HG03097 (cell line): ENCODE measurements at regions not wholly inside any gene's neighbourhood (a gene's known extent, or its start where the extent isn't known, plus 50 kb on each side); places are given as distances from the start of the nearest gene placed in this dataset.
"Not testable (repeated sequence)": the region's sequence is repeated elsewhere in the genome, so short reads cannot be mapped to it uniquely, and the experiment has no call there.

Experiments used
- ATAC-seq: cut with Tn5 transposase; IDR thresholded peaks from one replicate; pipeline ENCODE4 v1.9.1; 2021; ENCODE audit not compliant: unreplicated experiment, low FRiP score

GRCh38 chr5:120298981-120299380 lies 165.1 kb upstream of the PRR16 start:
- ATAC-seq = no peak

GRCh38 chr5:120304663-120305062 lies 159.4 kb upstream of the PRR16 start:
- ATAC-seq = no peak

DNA sequence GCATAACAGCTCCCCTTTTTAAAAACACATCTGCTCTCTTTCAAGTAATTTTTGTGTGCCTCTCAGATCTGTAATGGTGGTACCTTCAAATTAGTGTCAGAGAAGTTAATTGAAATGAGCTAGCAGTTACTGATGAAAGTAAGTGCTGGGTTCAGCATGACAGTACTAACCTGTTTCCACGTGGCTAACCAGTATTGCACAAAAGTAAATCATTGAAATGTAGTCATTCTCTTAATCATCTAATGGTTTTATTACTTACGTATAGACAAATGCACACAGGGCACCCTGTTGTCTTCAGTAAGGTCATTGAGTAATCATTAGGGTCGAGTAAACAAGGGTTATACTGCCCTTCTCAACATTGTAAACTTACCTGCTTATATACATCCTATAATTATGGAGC lies 157.8 kb upstream of the PRR16 start:
- no peak for ATAC-seq

DNA sequence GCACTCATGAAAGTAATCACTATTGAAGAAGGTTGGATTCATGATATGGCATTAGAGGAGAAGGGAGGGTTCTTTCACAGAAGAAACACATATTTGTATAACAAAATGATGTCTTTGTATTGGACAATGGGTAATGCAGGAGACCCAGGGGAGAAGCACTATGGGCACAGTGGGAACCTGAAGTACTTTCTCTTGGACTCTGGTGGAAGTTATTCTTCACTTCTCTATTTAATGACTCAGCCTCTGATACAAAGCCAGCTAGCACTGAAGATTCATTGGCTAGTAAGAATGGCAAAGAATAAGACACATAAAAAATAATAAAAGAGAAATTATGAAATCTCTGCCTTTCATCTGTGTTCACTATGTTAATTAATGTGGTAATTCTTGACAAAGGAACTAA lies 149.9 kb upstream of the PRR16 start:
- no peak for ATAC-seq

GRCh38 chr5:120320626-120321025 lies 143.5 kb upstream of the PRR16 start:
- no peak for ATAC-seq

- ATAC-seq = no peak
These were observed 137.4 kb upstream of the PRR16 start for GRCh38 chr5:120326651-120327050.

GRCh38 chr5:120327180-120327579 lies 136.9 kb upstream of the PRR16 start:
- no peak for ATAC-seq

DNA sequence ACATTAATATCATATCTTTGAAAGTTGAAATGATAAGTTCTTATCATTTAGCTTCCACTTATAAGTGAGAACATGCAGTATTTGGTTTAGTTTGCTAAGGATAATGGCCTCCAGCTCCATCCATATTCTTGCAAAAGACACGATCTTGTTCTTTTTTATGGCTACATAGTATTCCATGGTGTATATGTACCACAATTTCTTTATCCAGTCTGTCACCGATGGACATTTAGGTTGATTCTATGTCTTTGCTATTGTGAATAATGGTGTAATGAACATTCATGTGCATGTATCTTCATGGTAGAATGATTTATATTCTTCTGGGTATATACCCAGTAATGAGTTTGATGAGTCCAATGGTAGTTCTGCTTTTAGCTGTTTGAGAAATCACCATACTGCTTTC lies 135.0 kb upstream of the PRR16 start:
- ATAC-seq = no peak

GRCh38 chr5:120330558-120330957 lies 133.5 kb upstream of the PRR16 start:
- ATAC-seq = no peak

GRCh38 chr5:120344181-120344580 lies 119.9 kb upstream of the PRR16 start:
- ATAC-seq = no peak

- no peak for ATAC-seq
These were observed 118.2 kb upstream of the PRR16 start for GRCh38 chr5:120345947-120346346.

- not testable (repeated sequence) for ATAC-seq
These were observed 113.0 kb upstream of the PRR16 start for GRCh38 chr5:120351071-120351470.

GRCh38 chr5:120354126-120354525 lies 110.0 kb upstream of the PRR16 start:
- ATAC-seq = no peak

DNA sequence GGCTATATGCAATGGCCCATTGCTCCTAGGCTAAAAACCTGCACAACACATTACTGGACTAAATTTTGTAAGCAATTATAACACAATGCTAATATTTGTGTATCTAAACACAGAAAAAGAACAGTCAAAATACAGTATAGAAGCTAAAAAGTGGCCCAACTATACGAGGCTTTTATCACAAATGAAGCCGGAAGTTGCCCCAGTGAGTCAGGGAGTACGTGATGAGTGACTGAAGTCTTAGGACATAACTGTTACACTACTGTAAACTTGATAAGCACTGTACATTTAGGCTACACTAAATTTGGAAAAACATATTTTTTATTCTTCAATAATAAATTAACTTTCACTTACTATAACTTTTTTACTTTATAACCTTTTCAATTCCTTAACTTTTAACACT lies 105.2 kb upstream of the PRR16 start:
- ATAC-seq = no peak

DNA sequence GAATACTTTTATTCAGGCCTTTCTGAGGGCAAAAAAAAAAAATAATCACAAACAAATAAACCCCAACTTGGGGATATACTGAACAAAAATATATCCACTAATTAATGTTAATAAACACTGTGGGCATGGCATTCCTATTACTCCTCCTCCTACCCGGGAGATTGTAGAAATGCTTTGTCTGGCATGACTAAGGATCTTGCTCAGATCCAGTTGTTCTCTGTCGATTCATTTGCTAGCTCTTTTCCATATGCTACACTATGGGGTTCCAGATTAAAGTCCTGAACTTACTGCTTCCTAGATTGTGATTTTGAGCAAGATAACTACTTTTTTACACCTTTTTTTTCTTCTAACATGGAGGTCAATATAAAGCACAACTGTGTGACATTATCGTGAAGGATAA lies 102.2 kb upstream of the PRR16 start:
- no peak for ATAC-seq

DNA sequence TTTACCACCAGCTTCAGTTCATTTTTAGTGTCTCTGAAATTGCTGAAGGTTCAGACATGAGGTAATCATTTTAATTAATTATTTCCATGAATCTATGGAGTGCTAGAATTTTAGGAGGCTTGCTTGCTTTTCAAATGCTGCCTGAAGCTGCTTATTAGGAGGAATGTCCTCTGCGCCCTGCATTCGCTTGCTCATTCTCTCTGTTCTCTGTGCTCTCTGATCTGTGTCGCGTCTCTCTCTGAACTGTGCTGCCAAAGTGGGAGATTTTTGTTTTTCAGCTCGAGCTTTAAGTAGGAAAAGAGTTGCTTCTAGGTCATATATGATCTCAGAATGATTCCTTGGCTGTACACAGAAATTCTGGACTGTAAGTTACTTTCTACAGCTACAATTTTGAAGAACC lies 101.7 kb upstream of the PRR16 start:
- ATAC-seq = no peak

DNA sequence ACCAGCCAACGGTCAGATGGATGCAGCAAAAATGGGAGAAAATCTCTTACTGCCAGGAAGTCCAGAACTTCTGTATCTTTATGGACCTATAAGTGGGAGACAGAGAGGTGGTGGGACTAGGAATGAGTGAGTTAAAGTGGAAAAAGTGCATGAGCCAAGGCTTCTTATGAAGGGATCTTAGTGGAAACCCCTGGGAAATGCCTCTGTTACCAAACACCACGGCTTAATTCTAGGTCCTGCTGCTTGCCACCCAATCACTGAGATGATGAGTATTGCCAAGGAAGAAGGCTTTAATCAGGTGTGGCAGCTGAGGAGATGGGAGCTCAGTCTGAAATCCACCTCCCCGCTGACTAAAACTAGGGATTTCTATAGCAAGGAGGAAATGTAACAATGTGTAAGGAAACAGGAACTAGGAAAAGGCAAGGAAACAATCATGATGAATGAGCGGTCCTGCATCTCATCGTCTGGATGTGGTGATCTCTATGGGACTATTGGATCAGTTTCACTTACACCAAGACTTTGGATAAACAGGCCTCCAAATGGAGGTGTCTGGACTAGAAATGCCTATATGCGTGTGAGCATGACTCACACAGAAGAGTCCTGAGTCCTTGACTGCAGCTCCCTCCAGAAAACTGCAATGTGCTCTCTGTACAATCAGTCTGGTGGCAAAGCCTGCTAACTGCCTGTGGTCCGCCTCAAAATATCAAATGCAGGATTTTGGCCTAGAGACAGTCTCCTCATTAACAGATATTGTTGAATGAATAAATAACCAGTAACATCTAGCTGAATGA lies 98.2 kb upstream of the PRR16 start:
- no peak for ATAC-seq

- no peak for ATAC-seq
These were observed 96.0 kb upstream of the PRR16 start for GRCh38 chr5:120367896-120368634.

DNA sequence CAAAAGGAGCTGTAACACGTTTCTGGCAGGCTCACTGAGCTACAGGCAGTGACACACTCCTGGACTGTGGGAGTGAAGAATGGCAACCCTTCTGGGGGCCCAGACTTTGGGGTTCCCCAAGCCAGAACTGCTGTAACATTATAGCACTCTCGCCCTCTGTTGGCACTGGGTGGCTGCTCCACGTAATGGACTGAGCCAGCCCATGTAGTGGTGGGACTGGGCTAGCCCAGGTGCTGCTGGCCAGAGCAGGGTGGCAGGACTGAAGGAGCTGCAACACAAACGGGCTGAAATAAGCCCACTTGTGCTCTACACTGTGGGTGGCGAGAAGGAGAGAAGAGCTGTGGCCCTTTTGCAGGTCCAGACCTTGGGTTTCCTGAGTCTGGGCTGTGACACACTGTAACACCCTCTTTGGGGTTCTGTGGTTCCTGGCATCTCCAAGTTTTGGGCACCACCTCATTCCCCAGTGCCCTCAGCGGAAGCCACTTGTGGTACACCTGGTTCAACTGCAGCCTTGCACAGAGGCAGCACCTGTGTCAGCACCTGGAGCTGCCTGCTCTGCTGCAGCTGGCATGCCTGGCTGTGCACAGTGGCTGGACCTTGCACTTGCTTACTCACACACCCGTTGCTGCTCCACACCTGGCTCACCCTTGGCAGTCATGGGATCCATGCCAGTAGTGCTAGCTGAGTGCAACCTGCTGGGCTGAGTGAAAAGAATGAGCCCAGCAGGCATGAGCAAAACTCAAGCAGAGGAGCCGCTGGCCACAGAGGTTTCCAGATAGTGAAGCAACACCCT lies 95.0 kb upstream of the PRR16 start:
- ATAC-seq = no peak

DNA sequence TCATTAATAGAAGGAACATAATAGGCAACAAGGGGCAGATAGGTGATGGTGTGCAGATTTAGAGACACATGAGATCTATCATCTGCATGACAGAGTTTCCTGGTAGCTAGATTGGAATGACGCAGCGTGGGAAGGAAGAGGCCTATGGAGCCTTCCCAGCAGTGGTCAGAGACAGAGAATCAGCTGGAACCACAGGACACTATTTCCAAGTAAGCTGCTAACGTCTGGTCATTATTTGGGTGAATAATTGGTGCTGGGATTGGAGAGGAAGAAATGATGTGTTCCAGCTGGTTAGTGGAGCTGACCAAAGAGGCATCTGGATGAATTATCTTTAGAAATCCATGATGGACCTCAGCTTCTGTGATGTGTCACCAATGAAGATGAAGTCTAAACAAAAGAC lies 91.2 kb upstream of the PRR16 start:
- ATAC-seq = no peak

DNA sequence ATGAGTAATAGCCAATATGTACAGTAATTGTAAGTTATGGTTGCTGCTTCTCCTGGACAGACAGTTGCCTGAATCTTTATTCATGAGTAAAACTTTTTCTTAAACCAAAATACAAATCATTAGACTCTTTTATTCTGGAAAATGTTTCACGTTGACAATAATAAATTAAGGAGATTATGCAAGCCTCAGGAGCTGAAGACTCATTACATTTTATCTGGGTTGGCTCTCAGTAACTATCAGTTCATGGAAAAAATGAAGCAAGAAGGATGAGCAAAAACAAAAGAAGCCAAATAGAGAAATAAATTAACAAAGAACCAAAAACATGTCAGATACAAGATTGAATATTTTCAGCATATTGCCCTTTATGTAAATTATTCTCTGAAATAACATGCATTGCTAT lies 88.9 kb upstream of the PRR16 start:
- ATAC-seq = no peak
